H9 (cell line): ENCODE measurements at regions not wholly inside any gene's neighbourhood (a gene's known extent, or its start where the extent isn't known, plus 50 kb on each side); places are given as distances from the start of the nearest gene placed in this dataset.

ENCODE experiments used
- DNase-seq: peaks from one replicate; pipeline ENCODE4 v3.0.0-alpha.2; 2017
- H2AFZ ChIP-seq: one replicate; pipeline ENCODE4 v1.6.1; 2013; ENCODE audit warnings: mild to moderate bottlenecking, low read length, control low read depth, moderate library complexity
- H2AK5ac ChIP-seq: 2 replicates; pipeline ENCODE4 v1.6.1; 2013; ENCODE audit warnings: low read length, control low read depth, mixed read lengths; ENCODE audit not compliant: insufficient read length
- H2BK120ac ChIP-seq: one replicate; pipeline ENCODE4 v1.6.1; 2013; ENCODE audit warnings: low read depth, mild to moderate bottlenecking, low read length, control low read depth, inconsistent platforms; ENCODE audit not compliant: poor library complexity, severe bottlenecking
- H2BK12ac ChIP-seq: 2 replicates; pipeline ENCODE4 v1.6.1; 2013; ENCODE audit warnings: low read length, control low read depth, mixed read lengths, low read depth; ENCODE audit not compliant: insufficient read length
- H2BK15ac ChIP-seq: 2 replicates; pipeline ENCODE4 v1.6.1; 2013; ENCODE audit warnings: low read depth, low read length, control low read depth
- H2BK20ac ChIP-seq: one replicate; pipeline ENCODE4 v1.6.1; 2013; ENCODE audit warnings: low read depth, mild to moderate bottlenecking, low read length, control low read depth, inconsistent platforms; ENCODE audit not compliant: poor library complexity, severe bottlenecking
- H2BK5ac ChIP-seq: 2 replicates; pipeline ENCODE4 v1.6.1; 2013; ENCODE audit warnings: low read length, control low read depth, mixed read lengths; ENCODE audit not compliant: insufficient read length
- H3K14ac ChIP-seq: 2 replicates; pipeline ENCODE4 v1.6.1; 2013; ENCODE audit warnings: low read length, control low read depth; ENCODE audit not compliant: insufficient read depth
- H3K18ac ChIP-seq: 2 replicates; pipeline ENCODE4 v1.6.1; 2013; ENCODE audit warnings: low read depth, mild to moderate bottlenecking, mixed read lengths, low read length, control low read depth; ENCODE audit not compliant: insufficient read length
- H3K23ac ChIP-seq: 2 replicates; pipeline ENCODE4 v1.6.1; 2013; ENCODE audit warnings: low read length, control low read depth, mixed read lengths, low read depth; ENCODE audit not compliant: insufficient read length
- H3K23me2 ChIP-seq: 2 replicates; pipeline ENCODE4 v1.6.1; 2013; ENCODE audit warnings: low read depth, mild to moderate bottlenecking, mixed read lengths, low read length, control low read depth; ENCODE audit not compliant: insufficient read length, poor library complexity, severe bottlenecking
- H3K27ac ChIP-seq: 2 replicates; pipeline ENCODE4 v1.5.1; 2013; ENCODE audit warnings: low read length, control low read depth, mixed read lengths, low read depth; ENCODE audit not compliant: insufficient read length
- H3K27me3 ChIP-seq: 2 replicates; pipeline ENCODE4 v1.6.1; 2013; ENCODE audit warnings: low read length, control low read depth, inconsistent platforms; ENCODE audit not compliant: insufficient read depth
- H3K4ac ChIP-seq: 2 replicates; pipeline ENCODE4 v1.6.1; 2013; ENCODE audit warnings: low read depth, mild to moderate bottlenecking, control low read depth, inconsistent platforms, low read length, moderate library complexity
- H3K4me1 ChIP-seq: 2 replicates; pipeline ENCODE4 v1.6.1; 2013; ENCODE audit warnings: low read length, control low read depth, inconsistent platforms; ENCODE audit not compliant: insufficient read depth
- H3K4me2 ChIP-seq: 2 replicates; pipeline ENCODE4 v1.6.1; 2013; ENCODE audit warnings: low read length, control low read depth, mixed read lengths; ENCODE audit not compliant: insufficient read length, insufficient read depth
- H3K56ac ChIP-seq: 2 replicates; pipeline ENCODE4 v1.6.1; 2013; ENCODE audit warnings: low read depth, mild to moderate bottlenecking, mixed read lengths, low read length, control low read depth; ENCODE audit not compliant: insufficient read length
- H3K79me1 ChIP-seq: 2 replicates; pipeline ENCODE4 v1.6.1; 2013; ENCODE audit warnings: low read depth, mild to moderate bottlenecking, moderate library complexity, low read length, control low read depth, inconsistent platforms; ENCODE audit not compliant: insufficient read depth, poor library complexity, severe bottlenecking
- H3K79me2 ChIP-seq: 2 replicates; pipeline ENCODE4 v1.6.1; 2013; ENCODE audit warnings: low read length, control low read depth, inconsistent platforms; ENCODE audit not compliant: insufficient read depth
- H3K9ac ChIP-seq: 2 replicates; pipeline ENCODE4 v1.6.1; 2013; ENCODE audit warnings: low read length, control low read depth, mixed read lengths; ENCODE audit not compliant: insufficient read length; ENCODE audit errors: extremely low read depth
- H3K9me3 ChIP-seq: one replicate; pipeline ENCODE4 v1.6.1; 2013; ENCODE audit warnings: low read depth, low read length, inconsistent platforms; ENCODE audit not compliant: control insufficient read depth
- H3T11ph ChIP-seq: one replicate; pipeline ENCODE4 v1.6.1; 2013; ENCODE audit warnings: mild to moderate bottlenecking, low read length, control low read depth, inconsistent platforms
- H4K20me1 ChIP-seq: one replicate; pipeline ENCODE4 v1.6.1; 2013; ENCODE audit not compliant: control insufficient read depth, insufficient read length, insufficient read depth
- H4K5ac ChIP-seq: 2 replicates; pipeline ENCODE4 v1.6.1; 2013; ENCODE audit warnings: low read depth, mild to moderate bottlenecking, mixed read lengths, low read length, control low read depth; ENCODE audit not compliant: insufficient read length
- H4K8ac ChIP-seq: replicated peaks from 2 replicates; pipeline ENCODE4 v1.6.1; 2013; ENCODE audit warnings: low read length, control low read depth, mixed read lengths, low read depth; ENCODE audit not compliant: insufficient read length
- H4K91ac ChIP-seq: 2 replicates; pipeline ENCODE4 v1.6.1; 2013; ENCODE audit warnings: low read depth, mild to moderate bottlenecking, moderate library complexity, mixed read lengths, low read length, control low read depth; ENCODE audit not compliant: insufficient read length
- H3K27ac Mint-ChIP-seq, 3 experiments: 2 replicates in 2 of 3; 3 replicates in 1 of 3; pipeline ENCODE4 v1.8.0; 2020 to 2021; ENCODE audit warnings: mixed read lengths in 3 of 3, mild to moderate bottlenecking in 1 of 3, moderate library complexity in 1 of 3
- H3K27me3 Mint-ChIP-seq: 2 replicates; pipeline ENCODE4 v1.8.0; 2021; ENCODE audit warnings: low read depth, mild to moderate bottlenecking, moderate library complexity, mixed read lengths
- H3K36me3 Mint-ChIP-seq, 3 experiments: 2 replicates in 2 of 3; 3 replicates in 1 of 3; pipeline ENCODE4 v1.8.0; 2020 to 2021; ENCODE audit warnings: low read depth in 3 of 3, mixed read lengths in 3 of 3; ENCODE audit not compliant: insufficient read depth in 1 of 3
- H3K4me1 Mint-ChIP-seq, 2 experiments: 2 replicates each; pipeline ENCODE4 v1.8.0; 2020; ENCODE audit warnings: mixed read lengths in 2 of 2
- H3K4me3 Mint-ChIP-seq, 2 experiments: 2 replicates in 1 of 2; 3 replicates in 1 of 2; pipeline ENCODE4 v1.8.0; 2020 to 2021; ENCODE audit warnings: mild to moderate bottlenecking in 2 of 2, mixed read lengths in 2 of 2, moderate library complexity in 1 of 2
- H3K9me3 Mint-ChIP-seq, 2 experiments: 2 replicates in 1 of 2; 3 replicates in 1 of 2; pipeline ENCODE4 v1.8.0; 2020; ENCODE audit warnings: mild to moderate bottlenecking in 2 of 2, mixed read lengths in 2 of 2, moderate library complexity in 1 of 2
- WGBS: extraction: QIAGEN DNeasy Blood & Tissue Kit; methylation state at CpG from one replicate; pipeline ENCODE4 v1.1.7; 2013; ENCODE audit warnings: missing lambda C conversion rate, low lambda C conversion rate, mixed read lengths; ENCODE audit not compliant: insufficient read length; ENCODE audit errors: extremely low coverage; 5-methylcytosine and 5-hydroxymethylcytosine counted together
- TF ChIP-seq, protein P1 (sequence below): fragments of 200-600 bp; sonication (generic); conservative IDR thresholded peaks from 3 replicates; pipeline ENCODE4 v1.8.0; 2021; ENCODE audit warnings: antibody characterized with exemption, mild to moderate bottlenecking

DNA sequence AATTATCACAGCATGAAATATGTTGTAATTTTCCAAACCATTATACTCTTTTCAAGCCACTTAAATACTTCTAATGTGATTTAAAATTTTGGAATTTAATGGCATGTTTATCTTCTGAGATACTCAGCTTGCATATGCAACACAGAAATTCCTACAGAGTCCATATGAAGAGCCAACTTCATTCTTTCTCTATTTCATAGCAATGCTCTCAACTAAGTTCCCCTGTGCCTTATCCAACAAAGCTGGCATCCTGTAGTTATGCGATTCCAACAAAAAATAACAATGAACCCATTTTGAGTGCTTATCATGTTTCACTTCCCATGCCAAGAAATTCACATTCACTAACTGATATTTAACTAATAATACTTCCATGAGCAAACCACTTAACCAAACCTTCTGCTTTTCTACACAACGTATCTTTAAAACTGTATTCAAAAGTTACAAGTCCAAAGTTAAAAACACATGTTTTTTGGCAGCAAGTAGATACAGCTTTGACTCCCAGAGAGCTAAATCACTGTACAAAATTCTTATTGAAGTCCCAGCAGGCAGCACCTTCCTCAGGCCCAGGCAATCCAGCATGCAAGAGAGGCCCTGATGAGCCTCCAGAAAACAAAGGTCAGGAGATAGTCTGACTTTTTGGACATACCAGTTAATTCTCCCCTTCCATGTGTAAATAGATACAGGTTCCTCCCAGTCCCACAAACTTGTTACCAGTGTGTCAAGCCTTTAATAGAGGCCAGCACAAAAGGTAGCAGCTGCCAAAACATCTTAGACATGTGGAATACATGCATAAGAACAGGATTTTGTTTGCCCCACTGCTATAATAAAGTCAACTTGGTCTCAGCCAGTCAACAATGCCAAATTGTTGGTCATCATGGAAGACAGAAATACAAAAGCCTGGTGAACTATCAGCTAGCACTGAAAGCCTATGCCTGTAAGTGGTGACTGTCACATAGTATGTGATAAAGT is 113.1 kb upstream of the WDR75 start:
- TF ChIP-seq, protein P1, sequence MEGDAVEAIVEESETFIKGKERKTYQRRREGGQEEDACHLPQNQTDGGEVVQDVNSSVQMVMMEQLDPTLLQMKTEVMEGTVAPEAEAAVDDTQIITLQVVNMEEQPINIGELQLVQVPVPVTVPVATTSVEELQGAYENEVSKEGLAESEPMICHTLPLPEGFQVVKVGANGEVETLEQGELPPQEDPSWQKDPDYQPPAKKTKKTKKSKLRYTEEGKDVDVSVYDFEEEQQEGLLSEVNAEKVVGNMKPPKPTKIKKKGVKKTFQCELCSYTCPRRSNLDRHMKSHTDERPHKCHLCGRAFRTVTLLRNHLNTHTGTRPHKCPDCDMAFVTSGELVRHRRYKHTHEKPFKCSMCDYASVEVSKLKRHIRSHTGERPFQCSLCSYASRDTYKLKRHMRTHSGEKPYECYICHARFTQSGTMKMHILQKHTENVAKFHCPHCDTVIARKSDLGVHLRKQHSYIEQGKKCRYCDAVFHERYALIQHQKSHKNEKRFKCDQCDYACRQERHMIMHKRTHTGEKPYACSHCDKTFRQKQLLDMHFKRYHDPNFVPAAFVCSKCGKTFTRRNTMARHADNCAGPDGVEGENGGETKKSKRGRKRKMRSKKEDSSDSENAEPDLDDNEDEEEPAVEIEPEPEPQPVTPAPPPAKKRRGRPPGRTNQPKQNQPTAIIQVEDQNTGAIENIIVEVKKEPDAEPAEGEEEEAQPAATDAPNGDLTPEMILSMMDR = no peak
- no peak overlapping the region for H4K91ac ChIP-seq
- no peaks in the 10 kb centered on the region for H3K79me2 ChIP-seq
- no peaks in the 10 kb centered on the region for H3K27me3 ChIP-seq
- no peaks in the 10 kb centered on the region for H3K23me2 ChIP-seq
- H3K4me1 Mint-ChIP-seq = peaks cover 4 to 6% of the 10 kb centered on the region in 2 experiments; a peak in 3 of 4 replicates
- H3K4me3 Mint-ChIP-seq = no peak overlapping the region
- peaks cover 6 to 12% of the 10 kb centered on the region in 2 experiments; a peak in 3 of 5 replicates for H3K9me3 Mint-ChIP-seq
- no peak overlapping the region for H3K14ac ChIP-seq
- no peak overlapping the region for H3K27ac ChIP-seq
- no peak overlapping the region for H2AK5ac ChIP-seq
- H3K4ac ChIP-seq = no peak overlapping the region
- no peaks in the 10 kb centered on the region for H3K9me3 ChIP-seq
- no peaks in the 10 kb centered on the region for H4K20me1 ChIP-seq
- no peak overlapping the region for H3K9ac ChIP-seq
- no peaks in the 10 kb centered on the region for H3K27me3 Mint-ChIP-seq
- H2BK120ac ChIP-seq = no peak overlapping the region
- no peaks in the 10 kb centered on the region for H3K79me1 ChIP-seq
- peaks cover 0 to 3% (median 0%) of the 10 kb centered on the region in 3 experiments; a peak in 2 of 7 replicates for H3K36me3 Mint-ChIP-seq
- no peak overlapping the region for H3K56ac ChIP-seq
- H3K4me2 ChIP-seq = no peak overlapping the region
- no peak overlapping the region for H4K5ac ChIP-seq
- no peak overlapping the region for H2BK20ac ChIP-seq
- H3K27ac Mint-ChIP-seq = peak overlapping the region in 1 of 3 experiments; percentile 45; a peak in 2 of 7 replicates
- no peak overlapping the region for H2BK12ac ChIP-seq
- no peak overlapping the region for H2AFZ ChIP-seq
- no peak overlapping the region for H3K18ac ChIP-seq
- H2BK15ac ChIP-seq = no peak overlapping the region
- no peak overlapping the region for H3K23ac ChIP-seq
- H3T11ph ChIP-seq = no peak overlapping the region
- whole genome bisulfite sequencing = no CpG with 5 or more reads among the region's 2 CpGs
- no peak overlapping the region for H2BK5ac ChIP-seq
- H3K4me1 ChIP-seq = no peaks in the 10 kb centered on the region
- DNase-seq = no peak
- no peak overlapping the region for H4K8ac ChIP-seq
